ENCODE measurements at regions not wholly inside any gene's neighbourhood (a gene's known extent, or its start where the extent isn't known, plus 50 kb on each side); places are given as distances from the start of the nearest gene placed in this dataset.

DNA sequence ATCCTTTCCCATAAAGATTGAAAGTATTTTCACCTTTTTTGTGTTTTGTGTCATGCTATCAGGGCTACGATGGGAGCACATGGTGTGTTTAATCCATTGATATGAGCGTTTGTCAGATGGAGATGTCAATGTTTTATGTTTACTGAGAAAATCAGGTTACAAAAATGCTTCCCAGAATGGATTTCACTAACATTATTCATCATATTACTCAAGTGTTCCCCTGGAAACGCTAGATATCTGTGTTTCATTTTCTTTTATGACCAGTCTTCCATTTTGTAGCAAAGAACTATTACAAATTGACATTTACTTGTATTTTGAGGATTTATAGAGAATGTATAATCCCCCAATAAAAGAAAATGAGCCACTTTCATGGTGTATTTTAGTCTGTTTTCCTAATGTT is 293.5 kb upstream of the AKR1E2 start:
- Histone ChIP-seq H3K9ac (ENCODE audit: low read length) (no peak overlapping the region), H3K36me3 (ENCODE audit: low read length) (no peaks in the 10 kb centered on the region), H2AFZ (ENCODE audit: low read depth, low read length, severe bottlenecking) (no peak overlapping the region), H3K4me2 (ENCODE audit: low read depth, low read length, poor library complexity, severe bottlenecking) (no peak overlapping the region), H3K9me3 (ENCODE audit: insufficient read depth, low read length) (no peaks in the 10 kb centered on the region), H3K79me2 (ENCODE audit: insufficient read depth, low read length) (no peaks in the 10 kb centered on the region), H3K27me3 (ENCODE audit: low read length) (no peaks in the 10 kb centered on the region), H3K9me2 (replicated peaks; ENCODE audit: insufficient read depth, low read length) (no peaks in the 10 kb centered on the region), H4K20me1 (ENCODE audit: low read depth, low read length) (no peaks in the 10 kb centered on the region), H3K27ac (ENCODE audit: low read depth, low read length) (no peak overlapping the region), H3F3A (ENCODE audit: insufficient read depth) (no peaks in the 10 kb centered on the region), H3K4me3 (ENCODE audit: insufficient read depth, low read length, poor library complexity, severe bottlenecking) (no peak overlapping the region)
- TF ChIP-seq, protein P1, sequence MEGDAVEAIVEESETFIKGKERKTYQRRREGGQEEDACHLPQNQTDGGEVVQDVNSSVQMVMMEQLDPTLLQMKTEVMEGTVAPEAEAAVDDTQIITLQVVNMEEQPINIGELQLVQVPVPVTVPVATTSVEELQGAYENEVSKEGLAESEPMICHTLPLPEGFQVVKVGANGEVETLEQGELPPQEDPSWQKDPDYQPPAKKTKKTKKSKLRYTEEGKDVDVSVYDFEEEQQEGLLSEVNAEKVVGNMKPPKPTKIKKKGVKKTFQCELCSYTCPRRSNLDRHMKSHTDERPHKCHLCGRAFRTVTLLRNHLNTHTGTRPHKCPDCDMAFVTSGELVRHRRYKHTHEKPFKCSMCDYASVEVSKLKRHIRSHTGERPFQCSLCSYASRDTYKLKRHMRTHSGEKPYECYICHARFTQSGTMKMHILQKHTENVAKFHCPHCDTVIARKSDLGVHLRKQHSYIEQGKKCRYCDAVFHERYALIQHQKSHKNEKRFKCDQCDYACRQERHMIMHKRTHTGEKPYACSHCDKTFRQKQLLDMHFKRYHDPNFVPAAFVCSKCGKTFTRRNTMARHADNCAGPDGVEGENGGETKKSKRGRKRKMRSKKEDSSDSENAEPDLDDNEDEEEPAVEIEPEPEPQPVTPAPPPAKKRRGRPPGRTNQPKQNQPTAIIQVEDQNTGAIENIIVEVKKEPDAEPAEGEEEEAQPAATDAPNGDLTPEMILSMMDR (IDR thresholded peaks at IDR 0.05; ENCODE audit: insufficient read depth, low read length, poor library complexity, severe bottlenecking) = no peak
- no peak for TF ChIP-seq EZH2phosphoT487 (conservative IDR thresholded peaks at IDR 0.05; ENCODE audit: low read length)

DNA sequence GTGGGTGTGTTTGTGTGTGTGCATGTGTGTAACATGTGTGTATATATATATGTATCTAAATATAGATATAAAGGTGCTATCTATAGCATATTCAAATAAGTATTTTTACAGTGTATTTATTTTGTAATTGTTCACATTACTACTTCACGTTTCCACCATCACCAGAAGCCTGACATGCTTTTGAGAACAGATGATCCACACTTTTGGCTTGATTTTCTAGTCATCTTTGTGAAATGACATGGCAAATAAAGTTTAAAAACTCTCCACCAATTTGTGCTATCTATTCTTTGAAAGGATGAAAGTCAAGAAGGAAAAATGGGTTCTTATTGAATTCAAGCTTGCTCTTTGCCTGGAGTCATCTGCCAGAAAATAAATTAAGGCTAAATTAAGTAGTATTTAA is 294.0 kb upstream of the AKR1E2 start:
- H3K27me3 ChIP-seq (ENCODE audit: low read length) = no peaks in the 10 kb centered on the region
- no peak overlapping the region for H3K4me3 ChIP-seq (ENCODE audit: insufficient read depth, low read length, poor library complexity, severe bottlenecking)
- no peaks in the 10 kb centered on the region for H3K79me2 ChIP-seq (ENCODE audit: insufficient read depth, low read length)
- no peak overlapping the region for H2AFZ ChIP-seq (ENCODE audit: low read depth, low read length, severe bottlenecking)
- H3K27ac ChIP-seq (ENCODE audit: low read depth, low read length) = no peak overlapping the region
- no peaks in the 10 kb centered on the region for H4K20me1 ChIP-seq (ENCODE audit: low read depth, low read length)
- no peaks in the 10 kb centered on the region for H3K36me3 ChIP-seq (ENCODE audit: low read length)
- no peak overlapping the region for H3K4me2 ChIP-seq (ENCODE audit: low read depth, low read length, poor library complexity, severe bottlenecking)
- no peaks in the 10 kb centered on the region for H3K9me3 ChIP-seq (ENCODE audit: insufficient read depth, low read length)
- TF ChIP-seq, protein P1 (IDR thresholded peaks at IDR 0.05; ENCODE audit: insufficient read depth, low read length, poor library complexity, severe bottlenecking) = no peak
- no peak for TF ChIP-seq EZH2phosphoT487 (conservative IDR thresholded peaks at IDR 0.05; ENCODE audit: low read length)
- H3F3A ChIP-seq (ENCODE audit: insufficient read depth) = no peaks in the 10 kb centered on the region
- H3K9ac ChIP-seq (ENCODE audit: low read length) = no peak overlapping the region
- no peaks in the 10 kb centered on the region for H3K9me2 ChIP-seq (replicated peaks; ENCODE audit: insufficient read depth, low read length)

DNA sequence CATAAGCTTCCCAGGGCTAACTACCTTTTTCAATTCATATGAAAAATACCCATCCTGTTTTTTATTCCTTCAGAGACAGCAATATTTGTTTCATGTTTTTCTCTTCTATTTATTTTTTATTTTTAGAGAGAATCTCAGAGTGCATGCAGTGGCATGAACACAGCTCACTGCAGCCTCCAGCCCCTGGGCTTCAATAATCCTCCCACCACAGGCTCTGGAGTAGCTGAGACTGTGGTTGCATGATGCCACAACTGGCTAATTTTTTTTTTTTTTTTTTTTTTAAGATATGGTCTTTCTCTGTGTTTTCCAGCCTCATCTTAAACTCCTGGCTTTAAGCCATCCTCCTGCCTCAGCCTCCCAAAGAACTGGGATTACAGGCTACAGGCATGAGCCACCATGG is 296.7 kb upstream of the AKR1E2 start:
- no peak for TF ChIP-seq EZH2phosphoT487 (conservative IDR thresholded peaks at IDR 0.05; ENCODE audit: low read length)
- TF ChIP-seq, protein P1 (IDR thresholded peaks at IDR 0.05; ENCODE audit: insufficient read depth, low read length, poor library complexity, severe bottlenecking) = no peak
- no peaks in the 10 kb centered on the region for H3K79me2 ChIP-seq (ENCODE audit: insufficient read depth, low read length)
- H3K9me2 ChIP-seq (replicated peaks; ENCODE audit: insufficient read depth, low read length) = no peaks in the 10 kb centered on the region
- H3K9me3 ChIP-seq (ENCODE audit: insufficient read depth, low read length) = no peaks in the 10 kb centered on the region
- no peaks in the 10 kb centered on the region for H3K27me3 ChIP-seq (ENCODE audit: low read length)
- no peak overlapping the region for H3K4me2 ChIP-seq (ENCODE audit: low read depth, low read length, poor library complexity, severe bottlenecking)
- H3K4me3 ChIP-seq (ENCODE audit: insufficient read depth, low read length, poor library complexity, severe bottlenecking) = no peak overlapping the region
- no peak overlapping the region for H3K9ac ChIP-seq (ENCODE audit: low read length)
- H3F3A ChIP-seq (ENCODE audit: insufficient read depth) = no peaks in the 10 kb centered on the region
- no peaks in the 10 kb centered on the region for H3K36me3 ChIP-seq (ENCODE audit: low read length)
- no peaks in the 10 kb centered on the region for H4K20me1 ChIP-seq (ENCODE audit: low read depth, low read length)
- no peak overlapping the region for H3K27ac ChIP-seq (ENCODE audit: low read depth, low read length)
- no peak overlapping the region for H2AFZ ChIP-seq (ENCODE audit: low read depth, low read length, severe bottlenecking)
